OCI-LY3 (cell line): ENCODE measurements at regions not wholly inside any gene's neighbourhood (a gene's known extent, or its start where the extent isn't known, plus 50 kb on each side); places are given as distances from the start of the nearest gene placed in this dataset.
"Not testable (repeated sequence)": the region's sequence is repeated elsewhere in the genome, so short reads cannot be mapped to it uniquely, and the experiment has no call there.

Experiments used
- H2AFZ ChIP-seq: fragments of 200-600, 300-600 bp; shearing (Covaris generic); 2 replicates; pipeline ENCODE4 v1.6.0; 2014; ENCODE audit warnings: antibody characterized with exemption, low read depth, low read length
- H3K27ac ChIP-seq: fragments of 200-600, 300-600 bp; sonication (generic); 2 replicates; pipeline ENCODE4 v1.5.1; 2014; ENCODE audit warnings: mild to moderate bottlenecking, low read length, moderate library complexity, mixed read lengths
- H3K27me3 ChIP-seq: fragments of 200-600, 300-600 bp; sonication (generic); 2 replicates; pipeline ENCODE4 v1.6.1; 2014; ENCODE audit warnings: low read depth, low read length, mixed read lengths
- H3K36me3 ChIP-seq: fragments of 200-600, 300-600 bp; sonication (generic); replicated peaks from 2 replicates; pipeline ENCODE3; 2014; ENCODE audit warnings: low read depth, low read length, mixed read lengths
- H3K4me1 ChIP-seq: fragments of 300-600, 200-600 bp; sonication (generic); 2 replicates; pipeline ENCODE4 v1.6.1; 2014; ENCODE audit warnings: low read length, mixed read lengths
- H3K4me2 ChIP-seq: fragments of 200-600, 300-600 bp; sonication (generic); 2 replicates; pipeline ENCODE4 v1.6.1; 2014; ENCODE audit warnings: low read length, mixed read lengths
- H3K4me3 ChIP-seq: fragments of 300-600, 200-600 bp; sonication (generic); 2 replicates; pipeline ENCODE4 v1.5.1; 2014; ENCODE audit warnings: antibody characterized with exemption, mild to moderate bottlenecking, low read length, moderate library complexity
- H3K79me2 ChIP-seq: fragments of 300-600, 200-600 bp; shearing (Covaris generic); 2 replicates; pipeline ENCODE4 v1.6.1; 2014; ENCODE audit warnings: mild to moderate bottlenecking, low read length, mixed read lengths
- H3K9ac ChIP-seq: fragments of 300-600, 200-600 bp; shearing (Covaris generic); 2 replicates; pipeline ENCODE4 v1.6.0; 2014; ENCODE audit warnings: mild to moderate bottlenecking, low read length, moderate library complexity
- H3K9me3 ChIP-seq: fragments of 200-600, 300-600 bp; shearing (Covaris generic); 2 replicates; pipeline ENCODE4 v1.6.1; 2014; ENCODE audit warnings: low read length, mixed read lengths; ENCODE audit not compliant: insufficient read depth
- H4K20me1 ChIP-seq: fragments of 200-600, 300-600 bp; sonication (generic); 2 replicates; pipeline ENCODE4 v1.6.1; 2016; ENCODE audit warnings: low read length, mixed read lengths; ENCODE audit not compliant: insufficient read depth
- EZH2phosphoT487 ChIP-seq: fragments of 200-600 bp; shearing (Covaris generic); IDR thresholded peaks from 2 replicates; pipeline ENCODE4 v1.6.1; 2018; ENCODE audit warnings: antibody characterized with exemption, mixed run types, low read depth
- TF ChIP-seq, protein P1 (sequence below): fragments of 200-600, 300-600 bp; sonication (generic); IDR thresholded peaks from 2 replicates; pipeline ENCODE4 v1.5.1; 2014; ENCODE audit warnings: antibody characterized with exemption, low read length, low read depth

DNA sequence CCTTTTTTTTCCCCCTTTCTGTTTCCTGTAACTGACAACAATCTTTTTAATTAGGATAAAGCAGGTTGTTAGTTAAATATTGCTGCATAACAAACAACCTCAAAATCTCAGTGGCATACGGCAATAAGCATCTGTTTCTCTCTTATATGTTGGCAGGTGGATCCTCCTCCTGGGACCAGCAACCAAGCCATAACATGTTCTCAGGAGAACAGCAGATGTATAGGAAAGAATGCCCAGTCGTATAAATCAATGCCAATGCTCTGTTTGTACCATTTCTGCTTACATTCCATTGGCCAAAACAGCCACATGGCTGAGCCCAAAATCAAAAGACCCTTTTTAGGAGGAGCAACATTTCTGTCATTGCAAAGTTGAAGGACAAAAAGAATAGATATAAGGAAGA lies 445.7 kb downstream of the AASDHPPT start:
- Histone ChIP-seq H3K79me2 (no peaks in the 10 kb centered on the region), H3K9ac (no peak overlapping the region), H3K36me3 (no peaks in the 10 kb centered on the region), H3K4me1 (no peaks in the 10 kb centered on the region), H3K27me3 (no peaks in the 10 kb centered on the region), H3K4me3 (no peak overlapping the region), H3K4me2 (no peak overlapping the region), H3K9me3 (no peaks in the 10 kb centered on the region), H3K27ac (no peak overlapping the region), H2AFZ (no peak overlapping the region), H4K20me1 (no peaks in the 10 kb centered on the region)
- TF ChIP-seq, protein P1, sequence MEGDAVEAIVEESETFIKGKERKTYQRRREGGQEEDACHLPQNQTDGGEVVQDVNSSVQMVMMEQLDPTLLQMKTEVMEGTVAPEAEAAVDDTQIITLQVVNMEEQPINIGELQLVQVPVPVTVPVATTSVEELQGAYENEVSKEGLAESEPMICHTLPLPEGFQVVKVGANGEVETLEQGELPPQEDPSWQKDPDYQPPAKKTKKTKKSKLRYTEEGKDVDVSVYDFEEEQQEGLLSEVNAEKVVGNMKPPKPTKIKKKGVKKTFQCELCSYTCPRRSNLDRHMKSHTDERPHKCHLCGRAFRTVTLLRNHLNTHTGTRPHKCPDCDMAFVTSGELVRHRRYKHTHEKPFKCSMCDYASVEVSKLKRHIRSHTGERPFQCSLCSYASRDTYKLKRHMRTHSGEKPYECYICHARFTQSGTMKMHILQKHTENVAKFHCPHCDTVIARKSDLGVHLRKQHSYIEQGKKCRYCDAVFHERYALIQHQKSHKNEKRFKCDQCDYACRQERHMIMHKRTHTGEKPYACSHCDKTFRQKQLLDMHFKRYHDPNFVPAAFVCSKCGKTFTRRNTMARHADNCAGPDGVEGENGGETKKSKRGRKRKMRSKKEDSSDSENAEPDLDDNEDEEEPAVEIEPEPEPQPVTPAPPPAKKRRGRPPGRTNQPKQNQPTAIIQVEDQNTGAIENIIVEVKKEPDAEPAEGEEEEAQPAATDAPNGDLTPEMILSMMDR = no peak

DNA sequence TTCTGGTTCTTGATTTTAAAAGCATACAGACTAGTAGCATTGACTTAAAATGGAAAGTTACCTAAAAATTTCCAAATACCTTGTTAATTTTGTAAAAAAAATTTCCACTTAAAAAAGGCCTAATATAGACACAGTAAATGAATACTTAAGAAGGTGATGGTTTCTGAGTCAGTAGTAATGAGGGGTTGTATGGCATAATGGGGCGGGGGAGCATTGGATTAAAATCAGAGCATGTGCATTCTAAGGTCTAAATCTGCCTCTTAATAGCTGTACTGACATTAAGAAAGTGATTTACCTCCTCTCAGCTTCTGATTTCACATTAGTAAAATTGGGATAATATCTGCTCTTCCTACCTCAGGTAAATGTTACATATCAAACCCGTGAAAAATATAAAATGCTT lies 446.5 kb downstream of the AASDHPPT start:
- Histone ChIP-seq H3K4me3 (no peak overlapping the region), H3K79me2 (no peaks in the 10 kb centered on the region), H3K36me3 (no peaks in the 10 kb centered on the region), H4K20me1 (no peaks in the 10 kb centered on the region), H3K27me3 (no peaks in the 10 kb centered on the region), H3K4me1 (no peaks in the 10 kb centered on the region), H3K9ac (no peak overlapping the region), H2AFZ (no peak overlapping the region), H3K27ac (no peak overlapping the region), H3K9me3 (no peaks in the 10 kb centered on the region), H3K4me2 (no peak overlapping the region)
- TF ChIP-seq, protein P1 = no peak
- no peak for TF ChIP-seq EZH2phosphoT487

DNA sequence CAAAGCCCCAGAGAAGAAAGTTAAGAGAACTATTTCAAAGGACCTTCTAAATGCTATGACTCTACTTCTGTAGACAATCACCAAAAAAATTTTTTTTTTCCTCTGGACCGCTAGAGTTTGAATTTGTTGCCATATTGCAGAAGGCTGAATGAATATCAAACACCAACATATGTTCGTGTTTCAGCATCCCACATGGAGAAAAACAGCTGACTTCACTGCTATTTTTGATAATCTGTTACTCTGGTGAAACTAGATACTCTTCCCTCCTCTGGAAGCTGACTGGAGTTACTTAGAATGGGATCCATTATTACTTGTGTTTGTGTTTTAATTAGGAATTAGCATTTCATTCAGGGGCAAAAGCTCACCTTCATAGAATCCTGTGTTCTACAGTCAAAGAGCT lies 447.0 kb downstream of the AASDHPPT start:
- Histone ChIP-seq H3K79me2 (no peaks in the 10 kb centered on the region), H3K4me1 (no peaks in the 10 kb centered on the region), H2AFZ (no peak overlapping the region), H3K36me3 (no peaks in the 10 kb centered on the region), H3K27me3 (no peaks in the 10 kb centered on the region), H4K20me1 (no peaks in the 10 kb centered on the region), H3K4me2 (no peak overlapping the region), H3K9ac (no peak overlapping the region), H3K27ac (no peak overlapping the region), H3K4me3 (no peak overlapping the region), H3K9me3 (no peaks in the 10 kb centered on the region)
- TF ChIP-seq, protein P1 = no peak
- no peak for TF ChIP-seq EZH2phosphoT487

DNA sequence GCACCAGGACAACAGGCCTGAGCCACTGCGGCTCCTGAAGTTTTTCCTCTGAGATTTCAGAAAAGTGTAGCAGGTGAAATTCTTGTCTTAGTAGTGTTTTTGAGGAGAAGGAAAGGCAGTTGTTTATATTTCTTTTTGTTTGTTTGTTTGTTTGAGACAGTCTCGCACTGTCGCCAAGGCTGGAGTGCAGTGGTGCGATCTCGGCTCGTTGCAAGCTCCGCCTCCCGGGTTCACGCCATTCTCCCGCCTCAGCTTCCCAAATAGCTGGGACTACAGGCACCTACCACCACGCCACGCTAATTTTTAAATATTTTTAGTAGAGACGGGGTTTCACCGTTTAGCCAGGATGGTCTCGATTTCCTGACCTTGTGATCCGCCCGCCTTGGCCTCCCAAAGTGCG lies 454.2 kb downstream of the AASDHPPT start:
- H3K4me1 ChIP-seq, H2AFZ ChIP-seq, H3K4me2 ChIP-seq, H3K36me3 ChIP-seq, H3K27me3 ChIP-seq, H3K4me3 ChIP-seq, H3K79me2 ChIP-seq, H3K9me3 ChIP-seq, H4K20me1 ChIP-seq, H3K9ac ChIP-seq, H3K27ac ChIP-seq: not testable (repeated sequence)

DNA sequence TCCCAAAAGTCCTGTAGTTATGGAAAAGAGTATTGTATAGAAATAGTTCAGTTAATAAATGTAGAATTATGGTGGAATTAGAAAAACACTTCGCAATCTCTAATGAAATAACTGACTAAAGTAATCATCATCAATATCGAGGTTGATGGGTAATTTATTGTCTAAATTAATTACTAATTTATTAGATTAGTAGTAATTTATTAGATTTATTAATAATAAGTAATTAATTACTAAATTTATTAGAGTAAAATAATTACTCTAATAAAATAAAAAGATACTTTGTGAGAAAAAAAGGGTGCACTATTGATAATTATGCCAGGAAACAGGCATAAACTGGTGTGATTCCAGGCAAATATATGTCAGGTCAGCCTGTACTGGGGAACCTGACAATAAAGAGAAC lies 455.6 kb downstream of the AASDHPPT start:
- H2AFZ ChIP-seq = no peak overlapping the region
- no peaks in the 10 kb centered on the region for H3K27me3 ChIP-seq
- H3K9me3 ChIP-seq = no peaks in the 10 kb centered on the region
- H3K27ac ChIP-seq = no peak overlapping the region
- no peak overlapping the region for H3K4me2 ChIP-seq
- H4K20me1 ChIP-seq = no peaks in the 10 kb centered on the region
- H3K4me1 ChIP-seq = no peaks in the 10 kb centered on the region
- H3K9ac ChIP-seq = no peak overlapping the region
- no peak overlapping the region for H3K4me3 ChIP-seq
- no peaks in the 10 kb centered on the region for H3K36me3 ChIP-seq
- H3K79me2 ChIP-seq = no peaks in the 10 kb centered on the region
- TF ChIP-seq EZH2phosphoT487 = no peak
- TF ChIP-seq, protein P1 = no peak
